ENCODE measurements at regions not wholly inside any gene's neighbourhood (a gene's known extent, or its start where the extent isn't known, plus 50 kb on each side); places are given as distances from the start of the nearest gene placed in this dataset.

DNA sequence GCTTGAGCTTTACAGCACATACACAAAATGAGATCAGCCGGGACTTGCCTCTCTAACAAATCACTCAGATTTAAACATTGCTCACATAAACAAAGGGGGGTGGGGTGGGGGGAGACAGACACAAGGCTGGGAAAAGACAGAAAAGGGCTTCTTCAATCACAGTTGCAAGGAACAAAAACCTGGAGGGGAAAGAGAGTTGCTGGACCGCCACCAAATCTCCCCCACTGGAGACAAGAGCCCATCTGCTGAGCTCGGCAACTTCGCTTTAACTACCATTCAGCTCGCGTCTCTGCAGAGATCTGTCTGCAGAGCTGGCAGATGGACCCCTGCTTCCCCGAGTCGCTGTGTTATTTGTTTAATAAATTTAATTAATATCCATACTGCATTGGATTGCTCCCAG, 165.0 kb downstream of the RCN1 start:
- no peak for DNase-seq (ENCODE audit: low spot score in 2 of 2, unreplicated experiment in 2 of 2)
- Mint-ChIP-seq H3K9me3 (peaks cover 2% of the 10 kb centered on the region), H3K4me3 (peak overlapping the region; percentile 13), H3K36me3 (no peaks in the 10 kb centered on the region), H3K4me1 (peaks cover 24% of the 10 kb centered on the region), H3K27ac (no peak overlapping the region), H3K27me3 (ENCODE audit: low read depth) (no peaks in the 10 kb centered on the region)
- TF ChIP-seq, protein P1, sequence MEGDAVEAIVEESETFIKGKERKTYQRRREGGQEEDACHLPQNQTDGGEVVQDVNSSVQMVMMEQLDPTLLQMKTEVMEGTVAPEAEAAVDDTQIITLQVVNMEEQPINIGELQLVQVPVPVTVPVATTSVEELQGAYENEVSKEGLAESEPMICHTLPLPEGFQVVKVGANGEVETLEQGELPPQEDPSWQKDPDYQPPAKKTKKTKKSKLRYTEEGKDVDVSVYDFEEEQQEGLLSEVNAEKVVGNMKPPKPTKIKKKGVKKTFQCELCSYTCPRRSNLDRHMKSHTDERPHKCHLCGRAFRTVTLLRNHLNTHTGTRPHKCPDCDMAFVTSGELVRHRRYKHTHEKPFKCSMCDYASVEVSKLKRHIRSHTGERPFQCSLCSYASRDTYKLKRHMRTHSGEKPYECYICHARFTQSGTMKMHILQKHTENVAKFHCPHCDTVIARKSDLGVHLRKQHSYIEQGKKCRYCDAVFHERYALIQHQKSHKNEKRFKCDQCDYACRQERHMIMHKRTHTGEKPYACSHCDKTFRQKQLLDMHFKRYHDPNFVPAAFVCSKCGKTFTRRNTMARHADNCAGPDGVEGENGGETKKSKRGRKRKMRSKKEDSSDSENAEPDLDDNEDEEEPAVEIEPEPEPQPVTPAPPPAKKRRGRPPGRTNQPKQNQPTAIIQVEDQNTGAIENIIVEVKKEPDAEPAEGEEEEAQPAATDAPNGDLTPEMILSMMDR (IDR thresholded peaks at IDR 0.05; ENCODE audit: unreplicated experiment): no peak

DNA sequence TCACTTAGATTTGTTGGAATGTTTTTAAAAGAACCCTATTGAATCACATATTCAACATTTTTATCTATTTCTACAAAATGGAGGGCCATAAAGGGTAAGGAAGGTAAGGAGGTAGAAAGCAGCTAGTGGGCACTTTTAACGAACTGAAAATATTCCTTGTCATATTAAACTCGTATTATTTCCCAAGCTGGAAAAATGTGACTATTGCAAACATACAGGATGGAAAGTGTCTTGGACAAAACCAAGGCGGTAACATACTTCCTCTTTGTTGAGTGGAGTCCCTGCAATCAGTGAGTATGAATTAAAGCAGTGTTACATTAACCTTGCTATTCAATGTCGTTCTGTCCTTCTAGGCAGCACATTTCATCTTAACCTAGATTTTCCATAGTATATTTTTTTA, 165.6 kb downstream of the RCN1 start:
- H3K27ac Mint-ChIP-seq: no peak overlapping the region
- no peaks in the 10 kb centered on the region for H3K27me3 Mint-ChIP-seq (ENCODE audit: low read depth)
- no peak for DNase-seq (ENCODE audit: low spot score in 2 of 2, unreplicated experiment in 2 of 2)
- no peak overlapping the region for H3K4me3 Mint-ChIP-seq
- peaks cover 24% of the 10 kb centered on the region for H3K4me1 Mint-ChIP-seq
- H3K9me3 Mint-ChIP-seq: peaks cover 3% of the 10 kb centered on the region
- TF ChIP-seq, protein P1 (IDR thresholded peaks at IDR 0.05; ENCODE audit: unreplicated experiment): no peak
- H3K36me3 Mint-ChIP-seq: no peaks in the 10 kb centered on the region

DNA sequence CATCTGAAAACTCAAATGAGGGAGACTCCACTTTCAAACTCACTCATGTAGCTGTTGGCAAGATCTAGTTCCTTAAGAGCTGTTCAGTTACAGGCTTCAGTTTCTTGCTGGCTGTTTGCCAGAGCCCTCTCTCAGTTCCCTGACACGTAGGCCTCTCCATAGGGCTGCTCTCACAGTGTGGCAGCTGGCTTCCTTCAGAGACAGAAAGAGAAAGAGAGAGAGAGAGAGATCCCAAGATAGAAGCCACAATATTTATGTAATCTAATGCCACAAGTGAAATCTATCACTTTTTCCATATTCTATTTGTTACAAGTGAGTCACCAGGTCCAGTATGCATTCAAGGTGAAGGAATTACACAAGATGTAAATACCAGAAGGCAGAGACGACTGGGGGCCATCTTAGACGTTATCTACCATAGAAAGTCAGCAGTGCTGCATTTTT, 168.8 kb downstream of the RCN1 start:
- no peaks in the 10 kb centered on the region for H3K36me3 Mint-ChIP-seq
- TF ChIP-seq, protein P1 (IDR thresholded peaks at IDR 0.05; ENCODE audit: unreplicated experiment): no peak
- peaks cover 32% of the 10 kb centered on the region for H3K4me1 Mint-ChIP-seq
- H3K4me3 Mint-ChIP-seq: no peak overlapping the region
- DNase-seq (ENCODE audit: low spot score in 2 of 2, unreplicated experiment in 2 of 2): peak; percentile 33 to 60
- peak overlapping the region; percentile 86 for H3K27ac Mint-ChIP-seq
- no peaks in the 10 kb centered on the region for H3K27me3 Mint-ChIP-seq (ENCODE audit: low read depth)
- H3K9me3 Mint-ChIP-seq: peaks cover 11% of the 10 kb centered on the region

DNA sequence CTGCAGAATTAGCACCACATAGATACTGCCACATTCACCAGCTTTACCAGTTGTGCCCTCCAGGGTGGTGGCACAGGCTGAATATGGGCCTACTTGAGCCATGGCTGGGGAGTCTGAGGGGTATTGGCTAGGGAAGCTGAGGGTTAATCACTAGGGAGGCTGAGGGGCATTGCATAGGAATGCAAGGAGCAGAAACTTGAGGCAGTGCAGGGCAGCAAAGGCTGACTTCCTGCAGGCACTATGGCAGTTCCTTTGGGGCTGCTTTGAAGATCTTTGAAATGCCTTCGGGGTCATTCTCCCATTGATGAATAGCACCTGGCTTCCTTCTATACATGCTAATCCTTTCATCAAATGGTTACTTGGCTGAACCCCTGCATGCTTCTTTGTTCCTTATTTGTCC, 171.5 kb downstream of the RCN1 start:
- Mint-ChIP-seq H3K27me3 (ENCODE audit: low read depth) (no peaks in the 10 kb centered on the region), H3K27ac (no peak overlapping the region), H3K9me3 (peaks cover 13% of the 10 kb centered on the region), H3K4me3 (no peak overlapping the region), H3K36me3 (no peaks in the 10 kb centered on the region), H3K4me1 (peaks cover 39% of the 10 kb centered on the region)
- no peak for DNase-seq (ENCODE audit: low spot score in 2 of 2, unreplicated experiment in 2 of 2)
- TF ChIP-seq, protein P1 (IDR thresholded peaks at IDR 0.05; ENCODE audit: unreplicated experiment): no peak

DNA sequence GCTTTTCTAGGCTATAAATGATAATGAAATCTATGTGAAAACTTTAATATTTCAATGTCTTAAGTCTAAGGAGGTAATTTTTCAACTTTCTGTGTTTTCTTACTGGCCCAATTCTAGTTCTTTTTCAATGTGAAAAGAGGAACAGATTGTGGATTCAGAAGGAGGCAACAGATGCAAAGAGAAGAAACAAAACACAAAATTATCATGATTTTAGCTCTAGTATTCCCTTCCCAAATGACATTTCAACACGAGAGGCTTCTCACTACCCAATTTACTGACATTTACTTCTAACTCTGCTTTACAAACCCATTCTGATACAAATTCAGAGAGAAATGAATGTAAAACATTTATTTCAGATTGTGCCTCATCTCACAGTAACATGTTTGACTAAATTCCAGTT, 169.4 kb downstream of the WT1 start:
- H3K36me3 Mint-ChIP-seq: no peaks in the 10 kb centered on the region

More for the DNA sequence above, 169.4 kb downstream of the WT1 start:
- H3K27me3 Mint-ChIP-seq (ENCODE audit: low read depth): no peaks in the 10 kb centered on the region
- TF ChIP-seq, protein P1 (IDR thresholded peaks at IDR 0.05; ENCODE audit: unreplicated experiment): no peak
- no peak overlapping the region for H3K4me3 Mint-ChIP-seq
- peaks cover 10% of the 10 kb centered on the region for H3K9me3 Mint-ChIP-seq
- H3K27ac Mint-ChIP-seq: peak overlapping the region; percentile 52
- no peak for DNase-seq (ENCODE audit: low spot score in 2 of 2, unreplicated experiment in 2 of 2)
- H3K4me1 Mint-ChIP-seq: peaks cover 35% of the 10 kb centered on the region

Measured in mesothelial cell of epicardium (in vitro differentiated cells).